ENCODE measurements at regions not wholly inside any gene's neighbourhood (a gene's known extent, or its start where the extent isn't known, plus 50 kb on each side); places are given as distances from the start of the nearest gene placed in this dataset.

DNA sequence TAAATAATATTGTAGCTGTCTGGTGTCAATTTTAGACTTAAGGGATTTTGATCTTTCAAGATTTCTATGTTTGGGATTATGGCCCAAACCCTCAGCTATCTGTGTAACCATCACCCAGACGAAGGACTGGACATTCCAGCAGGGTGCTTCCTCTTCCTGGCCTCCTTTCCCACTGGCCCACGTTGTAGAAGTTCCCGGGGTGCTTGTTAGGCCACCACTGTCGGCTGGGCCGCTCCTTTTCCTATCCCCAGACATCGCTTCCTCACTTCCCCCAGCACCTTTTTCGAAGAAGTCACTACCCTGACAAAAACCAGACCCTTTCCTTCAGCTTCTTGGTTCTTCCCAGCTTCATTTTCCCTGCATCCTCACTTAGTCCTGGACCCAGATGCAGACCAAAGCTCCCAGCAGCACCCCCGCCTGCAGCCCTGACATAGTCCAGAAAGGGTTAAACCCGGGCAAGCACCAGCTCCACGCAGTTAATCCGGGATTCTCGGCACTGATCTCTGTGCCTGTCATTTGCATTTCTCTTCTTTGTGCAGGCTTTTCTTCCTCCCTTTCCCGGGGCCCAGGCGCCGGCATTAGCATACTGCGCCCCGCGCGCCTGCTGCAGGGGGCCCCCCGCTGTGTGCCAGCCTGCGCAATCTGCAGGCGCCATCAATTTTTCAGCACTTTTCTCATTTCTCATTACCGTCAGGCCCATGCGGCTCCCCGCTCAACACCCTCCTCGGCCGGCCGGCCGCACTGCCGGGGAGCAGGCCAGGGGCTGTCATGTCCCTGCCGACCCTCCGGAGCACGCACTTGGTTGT, 90.6 kb downstream of the ZNF621 start (continued):
- TF ChIP-seq HCFC1 (IDR thresholded peaks at IDR 0.05; ENCODE audit: low read depth, low read length), result no peak
- no peak for TF ChIP-seq TCF7 (IDR thresholded peaks at IDR 0.05; ENCODE audit: borderline replicate concordance)

DNA sequence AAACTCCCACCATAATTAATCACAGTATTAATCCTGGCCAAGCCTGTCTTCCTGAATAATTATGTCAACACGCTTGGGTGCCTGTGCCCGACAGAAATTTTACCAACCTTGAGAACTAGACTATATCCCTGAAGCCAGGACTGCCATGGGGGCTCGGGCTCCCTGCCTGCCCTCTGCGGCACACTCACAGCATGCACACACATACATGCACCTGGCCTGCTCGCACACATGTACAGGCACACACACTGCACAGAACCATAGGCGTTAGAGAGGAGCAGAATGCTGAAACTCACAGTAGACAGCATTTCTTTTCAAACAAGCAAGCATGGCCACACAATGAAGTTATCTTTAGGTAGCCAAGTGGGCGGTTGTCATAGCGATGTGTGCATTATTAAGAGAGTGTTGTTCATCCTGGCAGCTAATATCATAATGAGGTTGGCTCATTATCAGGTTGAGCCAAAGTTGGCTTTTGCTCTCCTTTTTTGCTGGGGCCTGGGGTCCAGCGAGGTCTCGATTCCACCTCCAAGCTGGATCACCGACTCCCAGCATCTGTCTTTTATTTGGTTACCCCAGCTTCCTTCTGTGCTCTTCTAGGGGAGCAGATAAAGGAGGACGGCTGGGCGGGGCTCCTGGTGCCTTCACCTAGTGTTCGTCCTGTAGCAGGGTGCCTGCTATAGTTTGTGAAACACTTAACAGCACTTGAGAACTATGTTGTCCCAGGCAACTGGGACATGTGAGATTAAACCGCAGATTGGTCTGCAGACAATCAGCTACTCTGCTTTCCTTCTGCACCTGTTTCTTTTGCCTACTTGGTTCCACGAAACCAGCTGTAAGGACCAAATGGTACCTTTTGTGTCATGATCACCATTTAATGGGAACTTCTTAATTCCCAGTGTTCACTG, 91.4 kb downstream of the ZNF621 start:
- ATAC-seq (no peak), FAIRE-seq (no peak), DNase-seq (ENCODE audit: extremely low read depth in 1 of 4, low spot score in 3 of 4) (no peak)
- intact Hi-C loops (cut with micrococcal nuclease) (no loop called here), in situ Hi-C loops (cut with MboI) (no loop called here)
- Histone ChIP-seq H3K79me2 (ENCODE audit: control insufficient read depth, insufficient read depth, low read length) (no peaks in the 10 kb centered on the region), H3K9me3 (replicated peaks; ENCODE audit: control insufficient read depth, insufficient read depth, low read depth, low read length) (no peaks in the 10 kb centered on the region), H3K27me3 (ENCODE audit: control insufficient read depth in 2 of 2, insufficient read depth in 2 of 2, low read length in 2 of 2) (peaks cover 27 to 41% of the 10 kb centered on the region in 2 experiments; a peak in 4 of 5 replicates), H2AFZ (ENCODE audit: low read depth, low read length) (no peak overlapping the region), H4K20me1 (replicated peaks; ENCODE audit: control insufficient read depth, insufficient read depth, low read length) (no peaks in the 10 kb centered on the region), H3K36me3 (ENCODE audit: control insufficient read depth, insufficient read depth, low read length) (no peaks in the 10 kb centered on the region), H3K9ac (ENCODE audit: insufficient read depth in 1 of 2, low read depth in 2 of 2, low read length in 2 of 2) (0 out of 4 replicates have a peak overlapping the region, but pooled peaks of 1 of the 2 experiments have one; percentile 54), H3K4me1 (replicated peaks in 1 of 2; ENCODE audit: control insufficient read depth in 2 of 2, insufficient read depth in 2 of 2, low read length in 2 of 2) (peaks cover 0 to 7% of the 10 kb centered on the region in 2 experiments; a peak in 2 of 5 replicates), H3K9me1 (ENCODE audit: control insufficient read depth, insufficient read depth, low read length) (no peaks in the 10 kb centered on the region), H3K4me3 (no peak overlapping the region), H3K27ac (ENCODE audit: extremely low read depth, low read depth, low read length) (no peak overlapping the region), H3K4me2 (ENCODE audit: insufficient read depth, low read length) (no peak overlapping the region)
- ChIA-PET CTCF (ENCODE audit: low intra/inter-chr PET ratio) (interaction anchor here (0.7 kb wide), 1 partner anchor 1684 kb away, joined by 3 read pairs; no protein-coding TSS in a partner anchor), POLR2A (no interaction called here)
- TF ChIP-seq GABPB2 (CRISPR knock-in tag; conservative IDR thresholded peaks at IDR 0.05) (no peak), SMARCA5 (IDR thresholded peaks at IDR 0.05) (no peak), PRPF4 (IDR thresholded peaks at IDR 0.05; ENCODE audit: insufficient read depth, low read depth, low read length, poor library complexity, severe bottlenecking) (no peak), EZH2 (IDR thresholded peaks at IDR 0.05; ENCODE audit: borderline replicate concordance, low read depth, low read length) (0 out of 2 replicates have a peak, but pooled peaks have one; percentile 91), JUNB (CRISPR knock-in tag; conservative IDR thresholded peaks at IDR 0.05) (no peak)
- no TSS peak for BruUV-seq (replicated peaks)
- under 1% methylated on average over 16 of the region's 16 CpGs for WGBS (ENCODE audit: insufficient coverage, low coverage, missing lambda C conversion rate)
